ENCODE measurements at regions not wholly inside any gene's neighbourhood (a gene's known extent, or its start where the extent isn't known, plus 50 kb on each side); places are given as distances from the start of the nearest gene placed in this dataset.

GRCh38 chr4:14701896-14702295, 300.4 kb upstream of the CPEB2 start:
- no peak for TF ChIP-seq CTCF (conservative IDR thresholded peaks at IDR 0.05; ENCODE audit: low read depth, low read length)
- no peak for TF ChIP-seq EZH2phosphoT487 (IDR thresholded peaks at IDR 0.05; ENCODE audit: borderline replicate concordance, low read length)
- TF ChIP-seq EZH2 (IDR thresholded peaks at IDR 0.05; ENCODE audit: low read length, unreplicated experiment): no peak
